ENCODE measurements at regions not wholly inside any gene's neighbourhood (a gene's known extent, or its start where the extent isn't known, plus 50 kb on each side); places are given as distances from the start of the nearest gene placed in this dataset.

DNA sequence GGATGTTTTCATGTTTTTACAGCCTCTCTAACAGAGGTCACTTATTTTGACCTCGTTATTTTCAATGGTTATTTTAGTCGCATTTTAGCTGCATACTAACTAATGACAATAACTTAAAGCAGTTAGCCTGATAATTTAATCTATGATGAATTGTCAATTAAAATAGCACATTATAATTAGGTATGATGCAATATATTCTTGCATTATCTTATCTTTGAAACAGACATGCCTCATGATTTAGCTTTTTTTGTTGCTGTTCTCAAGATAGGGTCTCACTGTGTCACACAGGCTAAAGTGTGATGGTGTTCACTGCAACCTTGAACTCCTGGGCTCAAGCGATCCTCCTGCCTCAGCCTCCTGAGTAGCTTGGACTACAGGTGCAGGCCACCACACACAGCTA lies 126.4 kb downstream of the KBTBD2 start:
- TF ChIP-seq POLR2A (IDR thresholded peaks at IDR 0.05), result no peak
- TF ChIP-seq, protein P1, sequence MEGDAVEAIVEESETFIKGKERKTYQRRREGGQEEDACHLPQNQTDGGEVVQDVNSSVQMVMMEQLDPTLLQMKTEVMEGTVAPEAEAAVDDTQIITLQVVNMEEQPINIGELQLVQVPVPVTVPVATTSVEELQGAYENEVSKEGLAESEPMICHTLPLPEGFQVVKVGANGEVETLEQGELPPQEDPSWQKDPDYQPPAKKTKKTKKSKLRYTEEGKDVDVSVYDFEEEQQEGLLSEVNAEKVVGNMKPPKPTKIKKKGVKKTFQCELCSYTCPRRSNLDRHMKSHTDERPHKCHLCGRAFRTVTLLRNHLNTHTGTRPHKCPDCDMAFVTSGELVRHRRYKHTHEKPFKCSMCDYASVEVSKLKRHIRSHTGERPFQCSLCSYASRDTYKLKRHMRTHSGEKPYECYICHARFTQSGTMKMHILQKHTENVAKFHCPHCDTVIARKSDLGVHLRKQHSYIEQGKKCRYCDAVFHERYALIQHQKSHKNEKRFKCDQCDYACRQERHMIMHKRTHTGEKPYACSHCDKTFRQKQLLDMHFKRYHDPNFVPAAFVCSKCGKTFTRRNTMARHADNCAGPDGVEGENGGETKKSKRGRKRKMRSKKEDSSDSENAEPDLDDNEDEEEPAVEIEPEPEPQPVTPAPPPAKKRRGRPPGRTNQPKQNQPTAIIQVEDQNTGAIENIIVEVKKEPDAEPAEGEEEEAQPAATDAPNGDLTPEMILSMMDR (IDR thresholded peaks at IDR 0.05), result no peak
